ENCODE measurements at regions not wholly inside any gene's neighbourhood (a gene's known extent, or its start where the extent isn't known, plus 50 kb on each side); places are given as distances from the start of the nearest gene placed in this dataset.

DNA sequence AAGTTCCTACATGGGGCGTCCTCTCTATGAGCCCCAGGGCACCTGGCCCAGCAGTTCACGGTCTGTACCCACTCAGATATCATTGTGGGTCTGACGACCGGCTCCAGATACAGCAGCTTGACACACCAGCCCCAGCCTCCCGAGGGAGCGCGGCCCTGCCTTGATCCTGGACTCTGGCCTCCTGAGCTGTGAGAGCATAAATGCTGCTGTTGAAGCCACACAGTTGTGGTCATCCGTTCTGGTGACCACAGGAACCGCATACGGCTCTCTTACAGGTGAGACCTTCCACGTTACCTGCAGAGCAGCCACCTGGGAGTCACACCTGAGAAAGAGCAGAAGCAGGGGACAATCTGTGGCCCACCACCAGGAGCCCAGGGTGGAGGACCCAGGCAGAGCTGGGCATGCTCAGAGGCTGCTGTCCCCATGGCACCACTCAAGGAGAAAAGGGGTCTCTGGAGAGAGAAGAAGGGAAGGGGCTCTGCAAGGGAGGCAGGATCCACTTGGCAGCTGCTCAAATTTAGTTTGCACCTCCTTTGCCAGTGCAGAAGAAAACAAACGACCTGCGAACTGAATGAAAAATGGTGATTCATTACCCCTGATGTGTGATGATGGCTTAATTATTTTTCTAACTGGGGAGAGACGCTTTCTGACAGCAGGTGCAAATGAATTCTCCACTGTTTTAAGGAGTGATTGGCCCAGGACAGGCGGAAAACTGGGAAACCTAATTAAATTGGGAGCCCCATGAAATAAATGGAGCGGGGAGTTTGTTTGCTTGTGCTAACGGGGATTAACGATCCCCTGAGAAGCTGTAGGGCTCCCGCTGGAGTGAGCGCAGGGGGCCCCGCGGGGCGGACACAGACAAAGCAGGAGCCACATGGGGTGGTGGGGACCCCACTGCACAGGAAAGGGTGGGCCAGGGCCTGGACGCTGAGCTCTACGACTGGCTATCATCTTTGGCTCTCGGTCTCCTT, 208.9 kb downstream of the RBFOX3 start:
- TF ChIP-seq, protein P1, sequence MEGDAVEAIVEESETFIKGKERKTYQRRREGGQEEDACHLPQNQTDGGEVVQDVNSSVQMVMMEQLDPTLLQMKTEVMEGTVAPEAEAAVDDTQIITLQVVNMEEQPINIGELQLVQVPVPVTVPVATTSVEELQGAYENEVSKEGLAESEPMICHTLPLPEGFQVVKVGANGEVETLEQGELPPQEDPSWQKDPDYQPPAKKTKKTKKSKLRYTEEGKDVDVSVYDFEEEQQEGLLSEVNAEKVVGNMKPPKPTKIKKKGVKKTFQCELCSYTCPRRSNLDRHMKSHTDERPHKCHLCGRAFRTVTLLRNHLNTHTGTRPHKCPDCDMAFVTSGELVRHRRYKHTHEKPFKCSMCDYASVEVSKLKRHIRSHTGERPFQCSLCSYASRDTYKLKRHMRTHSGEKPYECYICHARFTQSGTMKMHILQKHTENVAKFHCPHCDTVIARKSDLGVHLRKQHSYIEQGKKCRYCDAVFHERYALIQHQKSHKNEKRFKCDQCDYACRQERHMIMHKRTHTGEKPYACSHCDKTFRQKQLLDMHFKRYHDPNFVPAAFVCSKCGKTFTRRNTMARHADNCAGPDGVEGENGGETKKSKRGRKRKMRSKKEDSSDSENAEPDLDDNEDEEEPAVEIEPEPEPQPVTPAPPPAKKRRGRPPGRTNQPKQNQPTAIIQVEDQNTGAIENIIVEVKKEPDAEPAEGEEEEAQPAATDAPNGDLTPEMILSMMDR (conservative IDR thresholded peaks at IDR 0.05): no peak
- no peak for TF ChIP-seq EZH2 (IDR thresholded peaks at IDR 0.05; ENCODE audit: low read depth)
